ENCODE measurements at regions not wholly inside any gene's neighbourhood (a gene's known extent, or its start where the extent isn't known, plus 50 kb on each side); places are given as distances from the start of the nearest gene placed in this dataset.

GRCh38 chr2:106584304-106584954 is 97.3 kb downstream of the CD8B2 start:
- DNase-seq = no peak
- Histone ChIP-seq H3K36me3 (no peaks in the 10 kb centered on the region), H3K4me3 (no peak overlapping the region), H3K4me1 (peaks cover 0 to 5% (median 4%) of the 10 kb centered on the region in 4 donors), H3K27ac (no peak overlapping the region), H3K27me3 (peaks cover 0 to 13% (median 6%) of the 10 kb centered on the region in 3 donors), H3K9me3 (no peaks in the 10 kb centered on the region)
- WGBS, 2 donors = 48 to 68% methylated on average over 47 of the region's 47 CpGs
- no peak for TF ChIP-seq POLR2A (IDR thresholded peaks at IDR 0.05)
- TF ChIP-seq CTCF (IDR thresholded peaks at IDR 0.05) = no peak
- intact Hi-C loops (cut with DNase I) = loop anchor here (5.0 kb wide), 1 partner anchor 482 kb away; no protein-coding TSS in a partner anchor

GRCh38 chr2:106596844-106597243 is 109.7 kb downstream of the CD8B2 start:
- no peak overlapping the region for H3K27ac ChIP-seq
- no peaks in the 10 kb centered on the region for H3K9me3 ChIP-seq
- H3K4me3 ChIP-seq = no peak overlapping the region
- H3K27me3 ChIP-seq = no peaks in the 10 kb centered on the region
- intact Hi-C loops (cut with DNase I) = no loop called here
- no peak for TF ChIP-seq CTCF (IDR thresholded peaks at IDR 0.05)
- no peak for TF ChIP-seq EP300 (IDR thresholded peaks at IDR 0.05)
- TF ChIP-seq POLR2AphosphoS5 (IDR thresholded peaks at IDR 0.05) = no peak
- TF ChIP-seq POLR2A (IDR thresholded peaks at IDR 0.05) = no peak
- H3K4me1 ChIP-seq = peaks cover 0 to 6% (median 2%) of the 10 kb centered on the region in 4 donors
- H3K36me3 ChIP-seq = no peaks in the 10 kb centered on the region
- WGBS, 2 donors = 72 to 80% methylated on average over 4 of the region's 4 CpGs
- no peak for DNase-seq

- intact Hi-C loops (cut with DNase I) = no loop called here
- DNase-seq = no peak
- H3K9me3 ChIP-seq = no peaks in the 10 kb centered on the region
- 92 to 96% methylated on average over 3 of the region's 3 CpGs for WGBS, 2 donors
- H3K36me3 ChIP-seq = no peaks in the 10 kb centered on the region
- no peak overlapping the region for H3K27ac ChIP-seq
- H3K4me3 ChIP-seq = no peak overlapping the region
- no peaks in the 10 kb centered on the region for H3K27me3 ChIP-seq
- TF ChIP-seq CTCF (IDR thresholded peaks at IDR 0.05) = no peak
- TF ChIP-seq POLR2A (IDR thresholded peaks at IDR 0.05) = no peak
- no peak for TF ChIP-seq EP300 (IDR thresholded peaks at IDR 0.05)
- TF ChIP-seq POLR2AphosphoS5 (IDR thresholded peaks at IDR 0.05) = no peak
- peaks cover 0 to 6% (median 2%) of the 10 kb centered on the region in 4 donors for H3K4me1 ChIP-seq
Observed at GRCh38 chr2:106599540-106599939, 112.4 kb downstream of the CD8B2 start.

GRCh38 chr2:106602042-106602441 is 114.9 kb downstream of the CD8B2 start:
- TF ChIP-seq EP300 (IDR thresholded peaks at IDR 0.05) (no peak), POLR2AphosphoS5 (IDR thresholded peaks at IDR 0.05) (no peak), POLR2A (IDR thresholded peaks at IDR 0.05) (no peak), CTCF (IDR thresholded peaks at IDR 0.05) (no peak)
- DNase-seq = no peak

GRCh38 chr2:106606652-106607051 is 119.5 kb downstream of the CD8B2 start:
- Histone ChIP-seq H3K36me3 (no peaks in the 10 kb centered on the region), H3K27me3 (no peaks in the 10 kb centered on the region), H3K9me3 (no peaks in the 10 kb centered on the region), H3K4me1 (peaks cover 0 to 8% (median 2%) of the 10 kb centered on the region in 4 donors), H3K27ac (no peak overlapping the region), H3K4me3 (no peak overlapping the region)
- 72 to 84% methylated on average over 3 of the region's 3 CpGs for WGBS, 2 donors
- DNase-seq = no peak
- no peak for TF ChIP-seq POLR2AphosphoS5 (IDR thresholded peaks at IDR 0.05)
- TF ChIP-seq CTCF (IDR thresholded peaks at IDR 0.05) = no peak
- TF ChIP-seq POLR2A (IDR thresholded peaks at IDR 0.05) = no peak
- intact Hi-C loops (cut with DNase I) = no loop called here

More at GRCh38 chr2:106602042-106602441, 114.9 kb downstream of the CD8B2 start:
- Histone ChIP-seq H3K27me3 (no peaks in the 10 kb centered on the region), H3K36me3 (no peaks in the 10 kb centered on the region), H3K9me3 (no peaks in the 10 kb centered on the region), H3K4me3 (no peak overlapping the region), H3K27ac (no peak overlapping the region), H3K4me1 (no peaks in the 10 kb centered on the region)
- intact Hi-C loops (cut with DNase I) = no loop called here
- WGBS, 2 donors = 90 to 94% methylated on average over 4 of the region's 4 CpGs
